ENCODE measurements at regions not wholly inside any gene's neighbourhood (a gene's known extent, or its start where the extent isn't known, plus 50 kb on each side); places are given as distances from the start of the nearest gene placed in this dataset.

- DNase-seq (no peak), ATAC-seq (no peak)
- TF ChIP-seq CTCF (IDR thresholded peaks at IDR 0.05): no peak
- no peak for TF ChIP-seq POLR2A (IDR thresholded peaks at IDR 0.05)
- no peak overlapping the region for H3K4me3 ChIP-seq
- H3K9me3 ChIP-seq: no peaks in the 10 kb centered on the region
- peaks cover 0 to 5% (median 0%) of the 10 kb centered on the region in 12 donors for H3K4me1 ChIP-seq
- no peaks in the 10 kb centered on the region for H3K36me3 ChIP-seq
- H3K27me3 ChIP-seq: no peaks in the 10 kb centered on the region
- H3K27ac ChIP-seq: no peak overlapping the region
- intact Hi-C loops (cut with DNase I): no loop called here
Measured at GRCh38 chr12:88925454-88925853, 345.2 kb upstream of the KITLG start.

- no peak overlapping the region for H3K4me3 ChIP-seq
- no peak for DNase-seq
- no peak for ATAC-seq
- H3K36me3 ChIP-seq: no peaks in the 10 kb centered on the region
- no peak overlapping the region for H3K27ac ChIP-seq
- WGBS, 4 donors: 63 to 84% (median 72%) methylated on average over 4 of the region's 4 CpGs
- intact Hi-C loops (cut with DNase I): no loop called here
- no peaks in the 10 kb centered on the region for H3K9me3 ChIP-seq
- H3K4me1 ChIP-seq: peaks cover 0 to 5% (median 0%) of the 10 kb centered on the region in 12 donors
- TF ChIP-seq CTCF (IDR thresholded peaks at IDR 0.05) (no peak), POLR2A (IDR thresholded peaks at IDR 0.05) (no peak)
- no peaks in the 10 kb centered on the region for H3K27me3 ChIP-seq
Measured at GRCh38 chr12:88924162-88924561, 343.9 kb upstream of the KITLG start.

GRCh38 chr12:88923631-88924030, 343.4 kb upstream of the KITLG start:
- Histone ChIP-seq H3K9me3 (no peaks in the 10 kb centered on the region), H3K36me3 (no peaks in the 10 kb centered on the region), H3K27me3 (no peaks in the 10 kb centered on the region), H3K27ac (no peak overlapping the region), H3K4me1 (peaks cover 0 to 5% (median 0%) of the 10 kb centered on the region in 12 donors), H3K4me3 (no peak overlapping the region)
- DNase-seq (no peak), ATAC-seq (no peak)
- intact Hi-C loops (cut with DNase I): no loop called here
- 96 to 97% (median 96%) methylated on average over 3 of the region's 3 CpGs for WGBS, 4 donors
- TF ChIP-seq POLR2A (IDR thresholded peaks at IDR 0.05) (no peak), CTCF (IDR thresholded peaks at IDR 0.05) (no peak)

GRCh38 chr12:88922816-88923215, 342.5 kb upstream of the KITLG start:
- H3K27ac ChIP-seq: no peak overlapping the region
- TF ChIP-seq POLR2A (IDR thresholded peaks at IDR 0.05) (no peak), CTCF (IDR thresholded peaks at IDR 0.05) (no peak)
- H3K36me3 ChIP-seq: no peaks in the 10 kb centered on the region
- no peaks in the 10 kb centered on the region for H3K27me3 ChIP-seq
- 85 to 92% (median 88%) methylated on average over 1 of the region's 1 CpG for WGBS, 4 donors
- H3K4me1 ChIP-seq: peaks cover 0 to 5% (median 0%) of the 10 kb centered on the region in 12 donors
- H3K4me3 ChIP-seq: no peak overlapping the region
- DNase-seq (no peak), ATAC-seq (no peak)
- no peaks in the 10 kb centered on the region for H3K9me3 ChIP-seq
- intact Hi-C loops (cut with DNase I): no loop called here

Data from heart left ventricle (tissue), 16 donors.